Hepatocyte (in vitro differentiated cells): ENCODE measurements at regions not wholly inside any gene's neighbourhood (a gene's known extent, or its start where the extent isn't known, plus 50 kb on each side); places are given as distances from the start of the nearest gene placed in this dataset.

Source experiments
- EZH2 ChIP-seq: fragments of 200-600 bp; sonication (generic); IDR thresholded peaks from 2 replicates; pipeline ENCODE4 v1.6.1; 2016; ENCODE audit warnings: antibody characterized with exemption, mild to moderate bottlenecking, borderline replicate concordance
- TF ChIP-seq, protein P1 (sequence below): fragments of 200-600 bp; sonication (generic); IDR thresholded peaks from 2 replicates; pipeline ENCODE4 v1.5.1; 2016; ENCODE audit warnings: antibody characterized with exemption, mild to moderate bottlenecking; ENCODE audit not compliant: poor library complexity

DNA sequence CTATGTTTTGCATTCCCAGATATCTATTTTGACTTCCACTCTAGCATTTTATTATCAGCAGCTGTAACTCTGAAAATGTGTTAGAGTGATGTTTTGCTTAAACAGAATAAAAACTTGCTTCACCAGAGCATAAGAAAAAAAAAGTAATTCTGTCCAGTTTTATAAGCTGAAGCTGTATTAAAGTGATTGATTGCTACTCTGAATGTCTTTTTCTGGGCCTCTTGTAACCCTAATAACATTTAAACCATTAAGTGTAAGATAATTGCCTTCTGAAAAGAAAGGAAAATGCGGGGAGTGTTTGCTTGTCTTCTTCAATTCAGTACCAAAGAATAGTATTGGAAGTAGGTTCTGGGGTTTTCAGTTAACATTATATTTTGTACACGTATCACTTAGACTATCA, 57.9 kb upstream of the UBE2E1 start:
- TF ChIP-seq, protein P1, sequence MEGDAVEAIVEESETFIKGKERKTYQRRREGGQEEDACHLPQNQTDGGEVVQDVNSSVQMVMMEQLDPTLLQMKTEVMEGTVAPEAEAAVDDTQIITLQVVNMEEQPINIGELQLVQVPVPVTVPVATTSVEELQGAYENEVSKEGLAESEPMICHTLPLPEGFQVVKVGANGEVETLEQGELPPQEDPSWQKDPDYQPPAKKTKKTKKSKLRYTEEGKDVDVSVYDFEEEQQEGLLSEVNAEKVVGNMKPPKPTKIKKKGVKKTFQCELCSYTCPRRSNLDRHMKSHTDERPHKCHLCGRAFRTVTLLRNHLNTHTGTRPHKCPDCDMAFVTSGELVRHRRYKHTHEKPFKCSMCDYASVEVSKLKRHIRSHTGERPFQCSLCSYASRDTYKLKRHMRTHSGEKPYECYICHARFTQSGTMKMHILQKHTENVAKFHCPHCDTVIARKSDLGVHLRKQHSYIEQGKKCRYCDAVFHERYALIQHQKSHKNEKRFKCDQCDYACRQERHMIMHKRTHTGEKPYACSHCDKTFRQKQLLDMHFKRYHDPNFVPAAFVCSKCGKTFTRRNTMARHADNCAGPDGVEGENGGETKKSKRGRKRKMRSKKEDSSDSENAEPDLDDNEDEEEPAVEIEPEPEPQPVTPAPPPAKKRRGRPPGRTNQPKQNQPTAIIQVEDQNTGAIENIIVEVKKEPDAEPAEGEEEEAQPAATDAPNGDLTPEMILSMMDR, result no peak
- TF ChIP-seq EZH2, result no peak
